HCT116 (cell line): ENCODE measurements at regions not wholly inside any gene's neighbourhood (a gene's known extent, or its start where the extent isn't known, plus 50 kb on each side); places are given as distances from the start of the nearest gene placed in this dataset.

ENCODE experiments used
- ATAC-seq: fragments of 200-7000 bp; cut with Tn5 transposase; 2 replicates; pipeline ENCODE4 v1.9.1; 2020; ENCODE audit warnings: mild to moderate bottlenecking, moderate library complexity
- BruUV-seq: library from RNA; stranded (reverse); fragments of 400-500 nt; replicated peaks from 2 replicates; lab custom pipeline; 2021; lab: Mats Ljungman, UMichigan
- CTCF ChIA-PET: fragments of 300-600 bp; sonication (Branson Sonifier 250); formaldehyde crosslinking; loops from one replicate; lab custom pipeline; 2021; ENCODE audit warnings: antibody characterized with exemption; lab: Charles Lee
- POLR2A ChIA-PET: fragments of 300-600, 350-600 bp; sonication (Branson Sonifier 250); formaldehyde crosslinking; loops from one replicate; lab custom pipeline; 2021; ENCODE audit warnings: antibody characterized with exemption; lab: Charles Lee
- RAD21 ChIA-PET, 2 experiments: fragments of 300-600 bp; sonication (Branson Sonifier 250); formaldehyde crosslinking; loops; one replicate each; lab custom pipeline; 2023; ENCODE audit warnings: low total read pairs in 2 of 2; ENCODE audit not compliant: uncharacterized antibody in 2 of 2, unreplicated experiment in 2 of 2, low non-redundant PET in 1 of 2; lab: Charles Lee
- DNase-seq: peaks from one replicate; pipeline ENCODE4 v3.0.0-alpha.2; 2010; ENCODE audit warnings: low read depth, low spot score
- H2AFZ ChIP-seq: fragments of 200-600 bp; shearing (Covaris generic), sonication (generic); 2 replicates; pipeline ENCODE4 v1.6.1; 2017; ENCODE audit warnings: low read depth, mixed run types, mixed read lengths, antibody characterized with exemption, low read length; ENCODE audit not compliant: poor library complexity, severe bottlenecking
- H3K27ac ChIP-seq: 2 replicates; pipeline ENCODE4 v1.5.1; 2012; ENCODE audit warnings: low read depth, low read length
- H3K27me3 ChIP-seq: fragments of 200-600 bp; sonication (generic); 2 replicates; pipeline ENCODE4 v1.6.1; 2016; ENCODE audit warnings: mixed run types, low read length, mixed read lengths; ENCODE audit not compliant: insufficient read depth
- H3K36me3 ChIP-seq, 2 experiments: fragments of 200-500 bp in 1 of 2; fragments of 200-600 bp in 1 of 2; sonication (Bioruptor generic) in 1 of 2; sonication (generic) in 1 of 2; 2 replicates each; pipeline versions ENCODE4 v1.5.1 to v1.6.1; 2014 to 2016; ENCODE audit warnings: low read length in 2 of 2, inconsistent platforms in 1 of 2, mixed read lengths in 1 of 2, mixed run types in 1 of 2; ENCODE audit not compliant: insufficient read depth in 2 of 2, control insufficient read depth in 1 of 2
- H3K4me1 ChIP-seq, 2 experiments: fragments of 200-600 bp in 1 of 2; sonication (generic) in 1 of 2; 2 replicates each; pipeline versions ENCODE4 v1.5.1 to v1.6.1; 2012 to 2017; ENCODE audit warnings: low read length in 2 of 2, inconsistent platforms in 1 of 2, mild to moderate bottlenecking in 1 of 2, mixed read lengths in 1 of 2, mixed run types in 1 of 2, moderate library complexity in 1 of 2; ENCODE audit not compliant: insufficient read depth in 2 of 2, control insufficient read depth in 1 of 2
- H3K4me2 ChIP-seq: fragments of 200-600 bp; sonication (generic); 2 replicates; pipeline ENCODE4 v1.6.1; 2017; ENCODE audit warnings: mixed run types, low read length, mixed read lengths
- H3K4me3 ChIP-seq, 2 experiments: fragments of 200-600 bp in 1 of 2; sonication (generic) in 1 of 2; replicated peaks in 1 of 2; 2 replicates each; pipeline ENCODE4 v1.5.1; 2011 to 2016; ENCODE audit warnings: low read length in 2 of 2, control low read depth in 1 of 2, low read depth in 1 of 2, mild to moderate bottlenecking in 1 of 2, mixed read lengths in 1 of 2, mixed run types in 1 of 2
- H3K79me2 ChIP-seq: fragments of 200-600 bp; sonication (generic); 2 replicates; pipeline ENCODE4 v1.6.1; 2017; ENCODE audit warnings: mild to moderate bottlenecking, mixed run types, low read length, moderate library complexity, mixed read lengths; ENCODE audit not compliant: insufficient read depth
- H3K9ac ChIP-seq: fragments of 200-600 bp; sonication (generic); 2 replicates; pipeline ENCODE4 v1.6.1; 2016; ENCODE audit warnings: low read length, mixed read lengths
- H3K9me2 ChIP-seq: fragments of 200-600 bp; sonication (generic), shearing (Covaris generic); 2 replicates; pipeline ENCODE4 v1.6.1; 2017; ENCODE audit warnings: mixed run types, mild to moderate bottlenecking, moderate library complexity; ENCODE audit not compliant: insufficient read depth
- H3K9me3 ChIP-seq, 2 experiments: fragments of 200-500 bp in 1 of 2; fragments of 200-600 bp in 1 of 2; sonication (Bioruptor generic) in 1 of 2; sonication (generic) in 1 of 2; 2 replicates each; pipeline ENCODE4 v1.6.1; 2014 to 2017; ENCODE audit warnings: low read length in 2 of 2, mixed read lengths in 2 of 2, inconsistent platforms in 1 of 2, low read depth in 1 of 2, mild to moderate bottlenecking in 1 of 2, mixed run types in 1 of 2, moderate library complexity in 1 of 2; ENCODE audit not compliant: control insufficient read depth in 1 of 2, insufficient read depth in 1 of 2
- H4K20me1 ChIP-seq: fragments of 200-600 bp; sonication (generic), shearing (Covaris generic); 2 replicates; pipeline ENCODE4 v1.6.1; 2017; ENCODE audit warnings: mixed run types, mild to moderate bottlenecking, moderate library complexity; ENCODE audit not compliant: insufficient read depth
- CEBPB ChIP-seq: IDR thresholded peaks from 2 replicates; pipeline ENCODE4 v1.6.1; 2012; ENCODE audit warnings: low read depth
- ELF1 ChIP-seq: IDR thresholded peaks from 2 replicates; pipeline ENCODE4 v1.6.1; 2012; ENCODE audit warnings: low read depth, borderline replicate concordance
- MAX ChIP-seq: IDR thresholded peaks from 2 replicates; pipeline ENCODE4 v1.6.1; 2012
- POLR2A ChIP-seq: IDR thresholded peaks from 2 replicates; pipeline ENCODE4 v1.7.0; 2011; ENCODE audit warnings: borderline replicate concordance; ENCODE audit not compliant: insufficient read depth, insufficient read length; ENCODE audit errors: extremely low read depth
- POLR2AphosphoS5 ChIP-seq: IDR thresholded peaks from 2 replicates; pipeline ENCODE4 v1.6.1; 2011; ENCODE audit warnings: mild to moderate bottlenecking, low read depth, low read length, moderate library complexity
- REST ChIP-seq: IDR thresholded peaks from 2 replicates; pipeline ENCODE4 v1.6.1; 2012; ENCODE audit warnings: low read depth
- YY1 ChIP-seq: IDR thresholded peaks from 2 replicates; pipeline ENCODE4 v1.6.1; 2011; ENCODE audit warnings: low read length, low read depth, moderate library complexity, mild to moderate bottlenecking; ENCODE audit not compliant: insufficient replicate concordance; ENCODE audit errors: extremely low read depth
- intact Hi-C: fragments of 100-400 bp; cut with micrococcal nuclease; formaldehyde crosslinking; loops from 2 replicates; pipeline ENCODE4 v1.10.0; 2022

GRCh38 chr3:118436697-118437262 lies 597.9 kb downstream of the IGSF11 start:
- Histone ChIP-seq H3K27me3 (no peaks in the 10 kb centered on the region), H3K4me2 (no peak overlapping the region), H3K9ac (no peak overlapping the region), H3K36me3 (no peaks in the 10 kb centered on the region), H3K9me2 (no peaks in the 10 kb centered on the region), H3K79me2 (no peaks in the 10 kb centered on the region), H3K27ac (no peak overlapping the region), H4K20me1 (no peaks in the 10 kb centered on the region), H3K9me3 (no peaks in the 10 kb centered on the region), H3K4me3 (no peak overlapping the region), H2AFZ (no peak overlapping the region), H3K4me1 (no peaks in the 10 kb centered on the region)
- POLR2A ChIA-PET, result interaction anchor here (0.6 kb wide), 1 partner anchor 1403 kb away, joined by 3 read pairs; no protein-coding TSS in a partner anchor
- intact Hi-C loops, result no loop called here
- DNase-seq, result no peak
- CTCF ChIA-PET, result no interaction called here
- ATAC-seq, result no peak
- no TSS peak for BruUV-seq
- RAD21 ChIA-PET, result no interaction called here
- no peak for TF ChIP-seq REST
- no peak for TF ChIP-seq YY1

- POLR2A ChIA-PET, result no interaction called here
- no TSS peak for BruUV-seq
These were observed 589.6 kb downstream of the IGSF11 start for GRCh38 chr3:118445036-118445435.

More at GRCh38 chr3:118445036-118445435, 589.6 kb downstream of the IGSF11 start:
- Histone ChIP-seq H3K79me2 (no peaks in the 10 kb centered on the region), H3K9ac (no peak overlapping the region), H3K9me3 (no peaks in the 10 kb centered on the region), H3K4me3 (no peak overlapping the region), H2AFZ (no peak overlapping the region), H3K27me3 (no peaks in the 10 kb centered on the region), H3K9me2 (no peaks in the 10 kb centered on the region), H3K4me2 (no peak overlapping the region), H3K27ac (no peak overlapping the region), H4K20me1 (no peaks in the 10 kb centered on the region), H3K36me3 (no peaks in the 10 kb centered on the region), H3K4me1 (no peaks in the 10 kb centered on the region)
- ChIA-PET CTCF (no interaction called here), RAD21 (no interaction called here)
- ATAC-seq, result no peak
- TF ChIP-seq ELF1 (no peak), CEBPB (no peak), MAX (no peak), POLR2AphosphoS5 (no peak), POLR2A (no peak)
- intact Hi-C loops, result no loop called here
- DNase-seq, result no peak
